Transverse colon (tissue), 4 donors: ENCODE measurements at regions not wholly inside any gene's neighbourhood (a gene's known extent, or its start where the extent isn't known, plus 50 kb on each side); places are given as distances from the start of the nearest gene placed in this dataset.

Source experiments
- POLR2AphosphoS5 ChIP-seq, 3 donors: sonication (generic); formaldehyde crosslinking; IDR thresholded peaks; one replicate each; pipeline ENCODE4 v1.6.1; 2016; ENCODE audit warnings: antibody characterized with exemption in 3 of 3
- TF ChIP-seq, protein P1 (sequence below), 5 experiments: fragments of 200-600 bp in 3 of 5; fragments of 450-650 bp in 2 of 5; sonication (generic) in 3 of 5; IDR thresholded peaks; 1 replicate in 2 of 5; 2 replicates in 3 of 5; pipeline ENCODE4 v1.5.1; 2016 to 2017; ENCODE audit warnings: antibody characterized with exemption in 5 of 5, inconsistent platforms in 3 of 5, mild to moderate bottlenecking in 2 of 5, moderate library complexity in 1 of 5

DNA sequence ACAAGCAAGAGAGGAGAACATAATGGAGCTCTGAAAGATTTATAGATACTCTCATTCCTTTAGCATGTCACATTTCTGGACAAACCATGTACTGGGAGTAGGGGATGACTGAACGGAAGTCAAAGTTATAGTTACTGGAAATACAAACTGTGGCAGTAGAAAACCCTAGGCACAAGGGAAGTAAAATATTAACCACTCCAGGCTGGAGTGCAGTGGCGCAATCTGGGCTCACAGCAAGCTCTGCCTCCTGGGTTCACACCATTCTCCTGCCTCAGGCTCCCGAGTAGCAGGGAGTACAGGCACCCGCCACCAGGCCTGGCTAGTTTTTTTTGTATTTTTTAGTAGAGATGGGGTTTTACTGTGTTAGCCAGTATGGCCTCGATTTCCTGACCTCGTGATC lies 167.3 kb downstream of the KDM5D start:
- TF ChIP-seq, protein P1, sequence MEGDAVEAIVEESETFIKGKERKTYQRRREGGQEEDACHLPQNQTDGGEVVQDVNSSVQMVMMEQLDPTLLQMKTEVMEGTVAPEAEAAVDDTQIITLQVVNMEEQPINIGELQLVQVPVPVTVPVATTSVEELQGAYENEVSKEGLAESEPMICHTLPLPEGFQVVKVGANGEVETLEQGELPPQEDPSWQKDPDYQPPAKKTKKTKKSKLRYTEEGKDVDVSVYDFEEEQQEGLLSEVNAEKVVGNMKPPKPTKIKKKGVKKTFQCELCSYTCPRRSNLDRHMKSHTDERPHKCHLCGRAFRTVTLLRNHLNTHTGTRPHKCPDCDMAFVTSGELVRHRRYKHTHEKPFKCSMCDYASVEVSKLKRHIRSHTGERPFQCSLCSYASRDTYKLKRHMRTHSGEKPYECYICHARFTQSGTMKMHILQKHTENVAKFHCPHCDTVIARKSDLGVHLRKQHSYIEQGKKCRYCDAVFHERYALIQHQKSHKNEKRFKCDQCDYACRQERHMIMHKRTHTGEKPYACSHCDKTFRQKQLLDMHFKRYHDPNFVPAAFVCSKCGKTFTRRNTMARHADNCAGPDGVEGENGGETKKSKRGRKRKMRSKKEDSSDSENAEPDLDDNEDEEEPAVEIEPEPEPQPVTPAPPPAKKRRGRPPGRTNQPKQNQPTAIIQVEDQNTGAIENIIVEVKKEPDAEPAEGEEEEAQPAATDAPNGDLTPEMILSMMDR (IDR thresholded peaks at IDR 0.05), result no peak
- no peak for TF ChIP-seq POLR2AphosphoS5 (IDR thresholded peaks at IDR 0.05)
